Keratinocyte (primary cell): ENCODE measurements at regions not wholly inside any gene's neighbourhood (a gene's known extent, or its start where the extent isn't known, plus 50 kb on each side); places are given as distances from the start of the nearest gene placed in this dataset.

Source experiments
- DNase-seq: peaks from one replicate; pipeline ENCODE4 v3.0.0-alpha.2; 2011; ENCODE audit warnings: low read depth, missing footprints, low spot score
- FAIRE-seq: peaks from 2 replicates; lab custom pipeline; 2011; peaks lifted over from hg19 to GRCh38; lab: Jason Lieb, UNC
- H2AFZ ChIP-seq: 2 replicates; pipeline ENCODE4 v1.6.0; 2012; ENCODE audit warnings: low read length, control low read depth, inconsistent platforms; ENCODE audit not compliant: control insufficient read depth
- H3K27ac ChIP-seq: 2 replicates; pipeline ENCODE4 v1.5.1; 2011; ENCODE audit warnings: low read length; ENCODE audit not compliant: control insufficient read depth, insufficient read depth
- H3K27me3 ChIP-seq: 3 replicates; pipeline ENCODE4 v1.6.0; 2011; ENCODE audit warnings: low read length; ENCODE audit not compliant: control insufficient read depth, insufficient read depth; ENCODE audit errors: extremely low read depth
- H3K36me3 ChIP-seq, 2 experiments: 2 replicates in 1 of 2; 3 replicates in 1 of 2; pipeline ENCODE4 v1.5.1; 2011; ENCODE audit warnings: low read length in 2 of 2, mild to moderate bottlenecking in 1 of 2; ENCODE audit not compliant: control insufficient read depth in 2 of 2, insufficient read depth in 2 of 2; ENCODE audit errors: extremely low read depth in 1 of 2
- H3K4me1 ChIP-seq: 3 replicates; pipeline ENCODE4 v1.5.1; 2011; ENCODE audit warnings: low read length; ENCODE audit not compliant: control insufficient read depth, insufficient read depth; ENCODE audit errors: extremely low read depth
- H3K4me2 ChIP-seq: 3 replicates; pipeline ENCODE4 v1.6.0; 2011; ENCODE audit warnings: low read depth, low read length; ENCODE audit not compliant: control insufficient read depth, insufficient read depth; ENCODE audit errors: extremely low read depth
- H3K4me3 ChIP-seq, 3 experiments: fragments of 200-600 bp in 1 of 3; sonication (generic) in 1 of 3; 2 replicates in 2 of 3; 3 replicates in 1 of 3; pipeline ENCODE4 v1.5.1; 2011 to 2016; ENCODE audit warnings: low read length in 3 of 3, mild to moderate bottlenecking in 3 of 3, control low read depth in 2 of 3, inconsistent platforms in 1 of 3, low read depth in 1 of 3, mixed read lengths in 1 of 3, mixed run types in 1 of 3, moderate library complexity in 1 of 3; ENCODE audit not compliant: control insufficient read depth in 2 of 3, insufficient read depth in 2 of 3; ENCODE audit errors: extremely low read depth in 1 of 3
- H3K79me2 ChIP-seq: 2 replicates; pipeline ENCODE4 v1.6.0; 2012; ENCODE audit warnings: low read length; ENCODE audit not compliant: control insufficient read depth, insufficient read depth
- H3K9ac ChIP-seq: 3 replicates; pipeline ENCODE4 v1.6.0; 2011; ENCODE audit warnings: low read length; ENCODE audit not compliant: control insufficient read depth, insufficient read depth; ENCODE audit errors: extremely low read depth
- H3K9me1 ChIP-seq: 3 replicates; pipeline ENCODE4 v1.6.0; 2011; ENCODE audit warnings: low read length; ENCODE audit not compliant: control insufficient read depth, insufficient read depth; ENCODE audit errors: extremely low read depth
- H3K9me3 ChIP-seq: 2 replicates; pipeline ENCODE4 v1.5.1; 2012; ENCODE audit warnings: low read depth, low read length; ENCODE audit not compliant: control insufficient read depth
- H4K20me1 ChIP-seq: 3 replicates; pipeline ENCODE4 v1.6.0; 2011; ENCODE audit warnings: low read length; ENCODE audit not compliant: control insufficient read depth, insufficient read depth; ENCODE audit errors: extremely low read depth
- EZH2 ChIP-seq: IDR thresholded peaks from one replicate; pipeline ENCODE4 v1.6.1; 2012; ENCODE audit warnings: inconsistent platforms, mild to moderate bottlenecking, low read length, moderate library complexity
- dilution Hi-C: fragments of 300-500 bp; cut with MboI; formaldehyde crosslinking; loops from one replicate; pipeline ENCODE4 v1.7.0; 2020; ENCODE audit warnings: low sequenced_read_pairs; ENCODE audit not compliant: extremely low pct_ligation_motif_present
- TF ChIP-seq, protein P1 (sequence below), 3 experiments: IDR thresholded peaks in 1 of 3; conservative IDR thresholded peaks in 1 of 3; optimal IDR thresholded peaks in 1 of 3; 2 replicates in 2 of 3; 3 replicates in 1 of 3; pipeline versions ENCODE3 to v1.5.1; 2011; ENCODE audit warnings: low read length in 3 of 3, mild to moderate bottlenecking in 3 of 3, moderate library complexity in 2 of 3, control low read depth in 1 of 3, inconsistent platforms in 1 of 3; ENCODE audit not compliant: insufficient read depth in 2 of 3; ENCODE audit errors: extremely low read depth in 1 of 3

- Histone ChIP-seq H3K27ac (no peak overlapping the region), H3K79me2 (no peaks in the 10 kb centered on the region), H3K4me1 (no peaks in the 10 kb centered on the region), H3K9me3 (no peaks in the 10 kb centered on the region), H3K36me3 (no peaks in the 10 kb centered on the region), H2AFZ (no peak overlapping the region), H3K4me2 (no peak overlapping the region), H3K4me3 (no peak overlapping the region), H3K27me3 (no peaks in the 10 kb centered on the region), H4K20me1 (no peaks in the 10 kb centered on the region), H3K9ac (no peak overlapping the region), H3K9me1 (no peaks in the 10 kb centered on the region)
- TF ChIP-seq EZH2: no peak
- TF ChIP-seq, protein P1, sequence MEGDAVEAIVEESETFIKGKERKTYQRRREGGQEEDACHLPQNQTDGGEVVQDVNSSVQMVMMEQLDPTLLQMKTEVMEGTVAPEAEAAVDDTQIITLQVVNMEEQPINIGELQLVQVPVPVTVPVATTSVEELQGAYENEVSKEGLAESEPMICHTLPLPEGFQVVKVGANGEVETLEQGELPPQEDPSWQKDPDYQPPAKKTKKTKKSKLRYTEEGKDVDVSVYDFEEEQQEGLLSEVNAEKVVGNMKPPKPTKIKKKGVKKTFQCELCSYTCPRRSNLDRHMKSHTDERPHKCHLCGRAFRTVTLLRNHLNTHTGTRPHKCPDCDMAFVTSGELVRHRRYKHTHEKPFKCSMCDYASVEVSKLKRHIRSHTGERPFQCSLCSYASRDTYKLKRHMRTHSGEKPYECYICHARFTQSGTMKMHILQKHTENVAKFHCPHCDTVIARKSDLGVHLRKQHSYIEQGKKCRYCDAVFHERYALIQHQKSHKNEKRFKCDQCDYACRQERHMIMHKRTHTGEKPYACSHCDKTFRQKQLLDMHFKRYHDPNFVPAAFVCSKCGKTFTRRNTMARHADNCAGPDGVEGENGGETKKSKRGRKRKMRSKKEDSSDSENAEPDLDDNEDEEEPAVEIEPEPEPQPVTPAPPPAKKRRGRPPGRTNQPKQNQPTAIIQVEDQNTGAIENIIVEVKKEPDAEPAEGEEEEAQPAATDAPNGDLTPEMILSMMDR (optimal IDR thresholded peaks at IDR 0.05 in 1 of 3, IDR thresholded peaks at IDR 0.05 in 1 of 3, conservative IDR thresholded peaks at IDR 0.05 in 1 of 3; ENCODE audit: extremely low read depth in 1 of 3, insufficient read depth in 2 of 3, low read length in 3 of 3): no peak
- dilution Hi-C loops: no loop called here
- DNase-seq (no peak), FAIRE-seq (no peak)
Observed at GRCh38 chr13:81770868-81771505, 1430.1 kb upstream of the SPRY2 start.

GRCh38 chr13:81762449-81762848 is 1421.5 kb upstream of the SPRY2 start:
- Histone ChIP-seq H4K20me1 (no peaks in the 10 kb centered on the region), H3K9ac (no peak overlapping the region), H3K4me3 (no peak overlapping the region), H3K9me3 (no peaks in the 10 kb centered on the region), H3K36me3 (no peaks in the 10 kb centered on the region), H2AFZ (no peak overlapping the region), H3K4me2 (no peak overlapping the region), H3K9me1 (no peaks in the 10 kb centered on the region), H3K27ac (no peak overlapping the region), H3K79me2 (no peaks in the 10 kb centered on the region), H3K4me1 (no peaks in the 10 kb centered on the region), H3K27me3 (no peaks in the 10 kb centered on the region)
- DNase-seq (no peak), FAIRE-seq (no peak)
- dilution Hi-C loops: no loop called here
- no peak for TF ChIP-seq EZH2
- TF ChIP-seq, protein P1 (optimal IDR thresholded peaks at IDR 0.05 in 1 of 3, IDR thresholded peaks at IDR 0.05 in 1 of 3, conservative IDR thresholded peaks at IDR 0.05 in 1 of 3; ENCODE audit: extremely low read depth in 1 of 3, insufficient read depth in 2 of 3, low read length in 3 of 3): no peak
